OCI-LY1 (cell line): ENCODE measurements at regions not wholly inside any gene's neighbourhood (a gene's known extent, or its start where the extent isn't known, plus 50 kb on each side); places are given as distances from the start of the nearest gene placed in this dataset.

ENCODE experiments used
- EZH2 ChIP-seq: fragments of 200-600 bp; sonication (generic), shearing (Covaris generic); IDR thresholded peaks from 2 replicates; pipeline ENCODE4 v1.8.0; 2017; ENCODE audit warnings: borderline replicate concordance, mixed run types, mild to moderate bottlenecking, antibody characterized with exemption, low read length, moderate library complexity, mixed read lengths
- TF ChIP-seq, protein P1 (sequence below): fragments of 200-600 bp; sonication (generic), shearing (Covaris generic); IDR thresholded peaks from 2 replicates; pipeline ENCODE4 v1.5.1; 2017; ENCODE audit warnings: mild to moderate bottlenecking, antibody characterized with exemption, low read length, moderate library complexity, mixed read lengths

- TF ChIP-seq, protein P1, sequence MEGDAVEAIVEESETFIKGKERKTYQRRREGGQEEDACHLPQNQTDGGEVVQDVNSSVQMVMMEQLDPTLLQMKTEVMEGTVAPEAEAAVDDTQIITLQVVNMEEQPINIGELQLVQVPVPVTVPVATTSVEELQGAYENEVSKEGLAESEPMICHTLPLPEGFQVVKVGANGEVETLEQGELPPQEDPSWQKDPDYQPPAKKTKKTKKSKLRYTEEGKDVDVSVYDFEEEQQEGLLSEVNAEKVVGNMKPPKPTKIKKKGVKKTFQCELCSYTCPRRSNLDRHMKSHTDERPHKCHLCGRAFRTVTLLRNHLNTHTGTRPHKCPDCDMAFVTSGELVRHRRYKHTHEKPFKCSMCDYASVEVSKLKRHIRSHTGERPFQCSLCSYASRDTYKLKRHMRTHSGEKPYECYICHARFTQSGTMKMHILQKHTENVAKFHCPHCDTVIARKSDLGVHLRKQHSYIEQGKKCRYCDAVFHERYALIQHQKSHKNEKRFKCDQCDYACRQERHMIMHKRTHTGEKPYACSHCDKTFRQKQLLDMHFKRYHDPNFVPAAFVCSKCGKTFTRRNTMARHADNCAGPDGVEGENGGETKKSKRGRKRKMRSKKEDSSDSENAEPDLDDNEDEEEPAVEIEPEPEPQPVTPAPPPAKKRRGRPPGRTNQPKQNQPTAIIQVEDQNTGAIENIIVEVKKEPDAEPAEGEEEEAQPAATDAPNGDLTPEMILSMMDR: no peak
- TF ChIP-seq EZH2: no peak
Measured at GRCh38 chr9:113781896-113782295, 94.2 kb upstream of the ZNF618 start.
